HG03159 (cell line): ENCODE measurements at regions not wholly inside any gene's neighbourhood (a gene's known extent, or its start where the extent isn't known, plus 50 kb on each side); places are given as distances from the start of the nearest gene placed in this dataset.
A peak's percentile ranks its signal among the peaks of the same experiment; 100 is the strongest.
"Not testable (repeated sequence)": the region's sequence is repeated elsewhere in the genome, so short reads cannot be mapped to it uniquely, and the experiment has no call there.

Experiments
- ATAC-seq: cut with Tn5 transposase; IDR thresholded peaks from one replicate; pipeline ENCODE4 v1.9.1; 2021; ENCODE audit warnings: mild to moderate bottlenecking, moderate library complexity; ENCODE audit not compliant: unreplicated experiment

GRCh38 chr3:88775026-88775690 is 332.3 kb upstream of the EPHA3 start:
- ATAC-seq, result no peak

GRCh38 chr3:88779482-88779881 is 327.9 kb upstream of the EPHA3 start:
- no peak for ATAC-seq

GRCh38 chr3:88784925-88785324 is 322.5 kb upstream of the EPHA3 start:
- no peak for ATAC-seq

- no peak for ATAC-seq
These were observed 321.6 kb upstream of the EPHA3 start for GRCh38 chr3:88785841-88786240.

GRCh38 chr3:88795503-88795902 is 311.9 kb upstream of the EPHA3 start:
- ATAC-seq, result no peak

GRCh38 chr3:88807491-88808105 is 299.8 kb upstream of the EPHA3 start:
- no peak for ATAC-seq

- no peak for ATAC-seq
These were observed 297.4 kb upstream of the EPHA3 start for GRCh38 chr3:88809993-88810392.

GRCh38 chr3:88810455-88810854 is 297.0 kb upstream of the EPHA3 start:
- ATAC-seq, result no peak

GRCh38 chr3:88811096-88811495 is 296.3 kb upstream of the EPHA3 start:
- no peak for ATAC-seq

- no peak for ATAC-seq
These were observed 294.8 kb upstream of the EPHA3 start for GRCh38 chr3:88812576-88812975.

- no peak for ATAC-seq
These were observed 291.0 kb upstream of the EPHA3 start for GRCh38 chr3:88816445-88816844.

GRCh38 chr3:88824666-88825564 is 282.5 kb upstream of the EPHA3 start:
- no peak for ATAC-seq

GRCh38 chr3:88828466-88828865 is 279.0 kb upstream of the EPHA3 start:
- ATAC-seq, result no peak

GRCh38 chr3:88852606-88853005 is 254.8 kb upstream of the EPHA3 start:
- ATAC-seq, result no peak

- ATAC-seq, result no peak
These were observed 244.2 kb upstream of the EPHA3 start for GRCh38 chr3:88863196-88863595.

- ATAC-seq, result no peak
These were observed 230.7 kb upstream of the EPHA3 start for GRCh38 chr3:88876724-88877123.

GRCh38 chr3:88879905-88880304 is 227.5 kb upstream of the EPHA3 start:
- ATAC-seq, result no peak

GRCh38 chr3:88882121-88882520 is 225.3 kb upstream of the EPHA3 start:
- ATAC-seq, result peak; percentile 99

GRCh38 chr3:88886624-88887023 is 220.8 kb upstream of the EPHA3 start:
- not testable (repeated sequence) for ATAC-seq

- ATAC-seq, result no peak
These were observed 211.4 kb upstream of the EPHA3 start for GRCh38 chr3:88896026-88896425.

- no peak for ATAC-seq
These were observed 195.0 kb upstream of the EPHA3 start for GRCh38 chr3:88912294-88912877.
